Stomach (tissue), 8 donors: ENCODE measurements at regions not wholly inside any gene's neighbourhood (a gene's known extent, or its start where the extent isn't known, plus 50 kb on each side); places are given as distances from the start of the nearest gene placed in this dataset.
"Not testable (repeated sequence)": the region's sequence is repeated elsewhere in the genome, so short reads cannot be mapped to it uniquely, and the experiment has no call there.

Experiments used
- DNase-seq, 2 donors: peaks; one replicate each; pipeline versions ENCODE4 v3.0.0 to v3.0.0-alpha.2; 2013 to 2019
- H3K27ac ChIP-seq, 5 donors: fragments of 200-600 bp in 4 of 5; sonication (generic) in 4 of 5; one replicate each; pipeline ENCODE4 v1.5.1; 2013 to 2019; ENCODE audit warnings: mild to moderate bottlenecking in 1 of 5, moderate library complexity in 1 of 5
- H3K27me3 ChIP-seq, 3 donors: fragments of 200-600 bp; sonication (generic); one replicate each; pipeline ENCODE4 v1.5.1; 2017 to 2019; ENCODE audit warnings: mixed run types in 1 of 3
- H3K36me3 ChIP-seq, 4 donors: fragments of 200-600 bp; sonication (generic); 1 replicate in 3 of 4; 2 replicates in 1 of 4; pipeline ENCODE4 v1.5.1; 2016 to 2019
- H3K4me1 ChIP-seq, 4 donors: fragments of 200-600 bp; sonication (generic); one replicate each; pipeline ENCODE4 v1.5.1; 2016 to 2019
- H3K4me3 ChIP-seq, 4 donors: fragments of 200-600 bp; sonication (generic) in 3 of 4; one replicate each; pipeline ENCODE4 v1.5.1; 2016 to 2019; ENCODE audit warnings: mild to moderate bottlenecking in 1 of 4
- H3K9me3 ChIP-seq, 4 donors: fragments of 200-600 bp; sonication (generic); one replicate each; pipeline ENCODE4 v1.5.1; 2016 to 2019
- EP300 ChIP-seq: sonication (generic); formaldehyde crosslinking; IDR thresholded peaks from one replicate; pipeline ENCODE4 v1.6.1; 2017; ENCODE audit warnings: antibody characterized with exemption
- POLR2A ChIP-seq, 4 donors: fragments of 450-650 bp; IDR thresholded peaks; one replicate each; pipeline ENCODE4 v1.6.1; 2016; ENCODE audit warnings: antibody characterized with exemption in 4 of 4, control low read depth in 2 of 4, mild to moderate bottlenecking in 1 of 4, moderate library complexity in 1 of 4
- POLR2AphosphoS5 ChIP-seq, 3 donors: sonication (generic); formaldehyde crosslinking; IDR thresholded peaks; one replicate each; pipeline ENCODE4 v1.6.1; 2016; ENCODE audit warnings: antibody characterized with exemption in 3 of 3
- WGBS, 5 donors: extraction: QIAGEN DNeasy Blood & Tissue Kit in 3 of 5; methylation state at CpG; one replicate each; pipeline versions ENCODE4 v1.1.5 to v1.1.7; 2013 to 2018; 5-methylcytosine and 5-hydroxymethylcytosine counted together
- intact Hi-C: fragments of 100-400 bp; cut with DNase I; formaldehyde crosslinking; loops from one replicate; pipeline ENCODE4 v1.15.1; 2023; ENCODE audit warnings: low total_unique reads
- TF ChIP-seq, protein P1 (sequence below), 7 experiments: fragments of 450-650 bp in 4 of 7; fragments of 200-600 bp in 3 of 7; sonication (generic) in 3 of 7; IDR thresholded peaks; one replicate each; pipeline ENCODE4 v1.5.1; 2016 to 2019; ENCODE audit warnings: antibody characterized with exemption in 7 of 7, control low read depth in 2 of 7, mild to moderate bottlenecking in 1 of 7
- donor health status: healthy with polysubstance abuse.
- donor health status: Bipolar disorder and iron deficiency.
- donor health status: healthy.

GRCh38 chr6:12359036-12359435, 68.9 kb downstream of the EDN1 start:
- TF ChIP-seq, protein P1, sequence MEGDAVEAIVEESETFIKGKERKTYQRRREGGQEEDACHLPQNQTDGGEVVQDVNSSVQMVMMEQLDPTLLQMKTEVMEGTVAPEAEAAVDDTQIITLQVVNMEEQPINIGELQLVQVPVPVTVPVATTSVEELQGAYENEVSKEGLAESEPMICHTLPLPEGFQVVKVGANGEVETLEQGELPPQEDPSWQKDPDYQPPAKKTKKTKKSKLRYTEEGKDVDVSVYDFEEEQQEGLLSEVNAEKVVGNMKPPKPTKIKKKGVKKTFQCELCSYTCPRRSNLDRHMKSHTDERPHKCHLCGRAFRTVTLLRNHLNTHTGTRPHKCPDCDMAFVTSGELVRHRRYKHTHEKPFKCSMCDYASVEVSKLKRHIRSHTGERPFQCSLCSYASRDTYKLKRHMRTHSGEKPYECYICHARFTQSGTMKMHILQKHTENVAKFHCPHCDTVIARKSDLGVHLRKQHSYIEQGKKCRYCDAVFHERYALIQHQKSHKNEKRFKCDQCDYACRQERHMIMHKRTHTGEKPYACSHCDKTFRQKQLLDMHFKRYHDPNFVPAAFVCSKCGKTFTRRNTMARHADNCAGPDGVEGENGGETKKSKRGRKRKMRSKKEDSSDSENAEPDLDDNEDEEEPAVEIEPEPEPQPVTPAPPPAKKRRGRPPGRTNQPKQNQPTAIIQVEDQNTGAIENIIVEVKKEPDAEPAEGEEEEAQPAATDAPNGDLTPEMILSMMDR (IDR thresholded peaks at IDR 0.05) = no peak
- TF ChIP-seq EP300 (no peak), POLR2A (IDR thresholded peaks at IDR 0.05) (no peak), POLR2AphosphoS5 (IDR thresholded peaks at IDR 0.05) (no peak)
- Histone ChIP-seq H3K4me3 (no peak overlapping the region), H3K27me3 (no peaks in the 10 kb centered on the region), H3K4me1 (peaks cover 6 to 29% (median 18%) of the 10 kb centered on the region in 4 donors), H3K27ac (no peak overlapping the region), H3K9me3 (no peaks in the 10 kb centered on the region), H3K36me3 (no peaks in the 10 kb centered on the region)
- WGBS, 5 donors = 38 to 50% (median 45%) methylated on average over 3 of the region's 3 CpGs
- intact Hi-C loops = no loop called here
- no peak for DNase-seq

GRCh38 chr6:12361042-12361765, 71.0 kb downstream of the EDN1 start:
- TF ChIP-seq POLR2AphosphoS5 (IDR thresholded peaks at IDR 0.05) = no peak
- TF ChIP-seq, protein P1 (IDR thresholded peaks at IDR 0.05) = no peak
- H3K36me3 ChIP-seq = no peaks in the 10 kb centered on the region
- H3K4me3 ChIP-seq = no peak overlapping the region
- WGBS, 5 donors = 90 to 96% (median 94%) methylated on average over 2 of the region's 2 CpGs
- H3K27ac ChIP-seq = peak overlapping the region in 3 of 5 donors; percentile 8 to 87 (median 79)
- intact Hi-C loops = no loop called here
- no peak for DNase-seq
- peaks cover 3 to 32% (median 19%) of the 10 kb centered on the region in 4 donors for H3K4me1 ChIP-seq
- no peaks in the 10 kb centered on the region for H3K27me3 ChIP-seq
- no peaks in the 10 kb centered on the region for H3K9me3 ChIP-seq

- Histone ChIP-seq H3K27ac (peak overlapping the region; percentile 77 to 87 (median 80)), H3K4me1 (peaks cover 10 to 33% (median 19%) of the 10 kb centered on the region in 4 donors)
- DNase-seq, H3K27me3 ChIP-seq, intact Hi-C loops, H3K9me3 ChIP-seq, H3K4me3 ChIP-seq, H3K36me3 ChIP-seq: not testable (repeated sequence)
- WGBS, 5 donors = 76 to 87% (median 83%) methylated on average over 6 of the region's 6 CpGs
Observed at GRCh38 chr6:12363277-12363650, 73.1 kb downstream of the EDN1 start.

GRCh38 chr6:12363651-12364381, 73.7 kb downstream of the EDN1 start:
- no peaks in the 10 kb centered on the region for H3K27me3 ChIP-seq
- H3K9me3 ChIP-seq = no peaks in the 10 kb centered on the region
- intact Hi-C loops = no loop called here
- TF ChIP-seq POLR2AphosphoS5 (IDR thresholded peaks at IDR 0.05) (peak in 2 of 3 donors; percentile 33 to 49), POLR2A (IDR thresholded peaks at IDR 0.05) (peak in 1 of 4 donors; percentile 15), EP300 (no peak)
- TF ChIP-seq, protein P1 (IDR thresholded peaks at IDR 0.05) = no peak
- H3K4me3 ChIP-seq = no peak overlapping the region
- peak; percentile 75 to 87 for DNase-seq
- H3K36me3 ChIP-seq = no peaks in the 10 kb centered on the region
- H3K27ac ChIP-seq = peak overlapping the region; percentile 79 to 93 (median 83)
- peaks cover 10 to 33% (median 19%) of the 10 kb centered on the region in 4 donors for H3K4me1 ChIP-seq
- 24 to 59% (median 42%) methylated on average over 11 of the region's 11 CpGs for WGBS, 5 donors
